CD4-positive, alpha-beta T cell treated with Interferon alpha-2 for 1 hour (primary cell): ENCODE measurements at regions not wholly inside any gene's neighbourhood (a gene's known extent, or its start where the extent isn't known, plus 50 kb on each side); places are given as distances from the start of the nearest gene placed in this dataset.

Experiments
- DNase-seq, 2 donors: peaks; one replicate each; pipeline ENCODE4 v3.0.0-alpha.2; 2020 to 2022

DNA sequence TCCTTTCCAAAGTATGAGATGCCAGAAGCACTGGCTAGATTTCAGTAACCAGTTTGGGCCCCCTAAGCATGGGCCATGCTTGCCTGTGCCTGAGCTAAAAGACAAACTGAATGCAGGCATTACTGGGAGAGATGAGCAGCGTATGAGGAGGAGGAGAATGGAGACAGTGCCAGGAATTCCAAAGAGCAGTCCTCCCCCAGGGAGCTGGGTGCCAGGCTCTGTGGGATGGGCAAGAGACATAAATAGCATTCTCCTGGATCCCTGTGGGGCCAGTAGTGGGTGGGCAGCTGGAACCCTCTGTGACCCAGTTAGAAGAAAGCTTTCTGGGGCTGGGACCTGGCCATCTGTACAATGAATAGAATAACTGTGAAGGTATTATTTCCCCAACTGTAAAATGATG, 235.6 kb downstream of the KCNA4 start:
- no peak for DNase-seq

DNA sequence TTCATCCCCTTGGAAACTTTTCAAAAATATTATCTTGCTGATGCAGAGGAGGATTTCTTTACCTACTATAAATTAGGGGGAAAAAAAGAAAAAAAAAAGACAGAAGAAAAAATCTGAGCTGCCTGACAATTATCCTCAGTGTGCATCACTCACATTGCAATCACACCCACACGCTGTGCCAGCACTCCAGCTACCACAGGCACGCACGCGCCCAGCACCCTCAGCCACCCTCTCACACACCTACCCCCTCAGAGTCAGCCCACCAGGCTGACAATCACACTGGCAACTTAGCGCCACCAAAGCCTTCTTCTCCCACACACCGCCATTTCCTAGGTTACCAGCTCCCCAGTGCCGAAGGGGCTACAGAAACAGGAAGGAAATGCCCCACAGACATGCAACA, 236.1 kb downstream of the KCNA4 start:
- no peak for DNase-seq

DNA sequence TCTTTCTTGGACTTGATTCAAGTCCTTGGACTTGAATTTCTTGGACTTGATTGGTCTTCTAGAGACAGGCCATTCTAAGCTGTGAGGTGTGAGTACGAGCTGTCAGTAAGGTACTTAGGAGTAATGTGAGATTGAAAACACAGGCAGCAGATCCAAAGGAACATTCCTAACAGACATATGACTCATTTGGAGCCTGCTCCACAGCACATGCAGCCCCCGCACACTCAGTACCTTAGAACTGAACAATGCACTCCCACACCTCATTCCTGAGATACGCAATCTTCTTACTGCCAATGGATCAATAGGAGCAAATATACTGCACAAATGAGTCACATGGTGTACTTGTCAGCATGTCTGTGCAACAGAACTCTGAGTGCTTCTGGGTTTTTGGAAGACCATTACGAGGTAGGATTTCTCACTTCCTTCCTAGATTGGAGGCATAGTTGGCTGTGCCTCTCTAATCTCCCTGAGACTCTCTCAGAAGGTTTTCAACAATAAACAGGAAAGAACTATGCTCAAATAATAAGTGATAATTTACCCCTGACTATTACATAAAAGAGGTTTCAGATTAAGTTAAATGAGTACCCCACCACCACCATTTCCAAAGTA, 243.1 kb downstream of the KCNA4 start:
- DNase-seq: no peak

DNA sequence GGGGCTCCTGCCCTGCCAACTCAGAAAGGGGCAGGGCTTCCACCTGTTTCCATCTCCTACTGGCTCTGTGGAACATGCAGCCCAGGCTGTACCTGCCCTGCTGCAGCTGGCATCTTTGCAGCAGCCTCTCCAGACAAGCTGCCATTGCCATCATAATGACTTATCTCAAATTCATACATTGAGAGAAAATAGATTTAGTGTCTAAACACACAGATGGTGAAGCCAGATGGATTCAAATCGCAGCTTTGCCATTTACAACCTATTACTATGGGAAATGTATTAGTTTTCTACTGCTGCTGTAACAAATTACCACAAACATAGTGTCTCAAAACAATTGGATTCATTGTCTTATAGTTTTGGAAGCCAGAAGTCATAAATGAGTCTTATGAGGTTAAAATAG, 260.0 kb downstream of the KCNA4 start:
- DNase-seq: no peak

DNA sequence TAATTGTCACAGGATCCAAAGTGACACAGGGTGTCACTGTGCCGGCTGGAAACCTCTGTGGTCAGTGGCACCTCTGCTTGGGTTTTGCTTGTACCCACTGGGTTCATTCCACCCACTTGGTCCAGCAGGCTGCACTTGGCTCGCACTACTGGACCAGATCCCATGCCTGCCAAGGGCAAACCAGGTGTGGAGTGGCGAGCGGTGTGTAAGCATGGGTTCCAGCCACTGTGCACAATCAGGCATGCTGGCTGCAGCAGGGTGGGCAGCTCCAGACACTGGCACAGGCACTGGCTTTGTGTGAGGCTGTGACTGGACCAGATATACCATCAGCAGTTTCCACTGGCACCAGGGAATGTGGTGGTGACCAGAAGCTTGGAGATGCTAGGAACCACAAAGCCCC, 261.4 kb downstream of the KCNA4 start:
- no peak for DNase-seq

DNA sequence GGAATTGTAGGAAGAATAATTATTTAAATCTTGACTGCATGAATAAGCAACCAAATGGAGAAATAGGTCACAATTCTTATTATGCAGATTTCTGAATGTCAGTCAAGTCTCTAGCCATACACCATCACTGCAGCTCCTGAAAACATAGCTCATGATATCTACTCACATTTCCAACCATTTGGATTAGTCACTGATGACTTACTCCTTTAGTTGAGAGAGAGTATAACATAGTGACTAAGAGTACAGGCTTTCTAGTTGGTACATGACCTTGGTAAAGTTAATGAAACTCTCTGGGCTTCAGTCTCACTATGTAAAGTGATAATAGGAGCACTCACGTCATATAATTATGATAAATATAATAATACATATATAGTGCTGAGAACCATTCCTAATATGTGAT, 265.2 kb downstream of the KCNA4 start:
- no peak for DNase-seq

DNA sequence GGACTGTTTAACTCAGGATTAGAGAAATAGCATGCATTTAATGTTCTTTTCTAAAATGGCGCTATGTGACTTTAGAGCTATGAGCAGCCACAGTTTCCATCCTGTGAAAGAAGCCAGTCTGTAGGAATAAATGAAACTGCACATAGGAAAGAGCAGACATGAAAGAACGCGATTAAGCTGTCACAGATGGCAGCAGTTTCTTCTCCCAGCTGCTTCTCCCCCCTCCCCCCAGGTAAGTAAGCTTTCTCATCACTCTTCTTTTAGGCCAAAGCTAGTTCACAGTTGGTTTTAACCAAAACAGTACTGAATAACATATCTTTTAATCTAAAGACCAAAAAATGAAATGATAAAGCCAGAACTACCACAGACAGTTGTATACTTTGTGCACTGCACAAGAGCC, 266.4 kb downstream of the KCNA4 start:
- no peak for DNase-seq

DNA sequence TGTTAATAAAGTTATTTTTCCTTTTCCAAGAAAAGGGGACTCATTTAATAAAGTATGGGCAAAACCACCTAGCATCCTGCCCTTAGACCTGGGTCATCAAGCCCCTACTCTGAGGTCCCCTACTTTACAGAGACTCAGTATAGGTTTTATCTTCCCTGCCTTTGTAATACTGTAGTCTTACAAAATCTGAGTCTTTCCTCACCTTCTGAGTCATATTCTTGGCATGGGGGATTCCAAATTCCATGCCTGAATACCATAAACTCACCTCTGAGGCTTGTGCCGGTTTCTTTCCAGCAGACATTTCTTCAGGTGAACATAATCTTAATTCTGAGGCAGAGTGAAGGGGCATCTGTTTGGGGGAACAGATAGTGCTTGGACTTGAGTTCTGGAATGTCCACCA, 282.5 kb downstream of the KCNA4 start:
- no peak for DNase-seq

DNA sequence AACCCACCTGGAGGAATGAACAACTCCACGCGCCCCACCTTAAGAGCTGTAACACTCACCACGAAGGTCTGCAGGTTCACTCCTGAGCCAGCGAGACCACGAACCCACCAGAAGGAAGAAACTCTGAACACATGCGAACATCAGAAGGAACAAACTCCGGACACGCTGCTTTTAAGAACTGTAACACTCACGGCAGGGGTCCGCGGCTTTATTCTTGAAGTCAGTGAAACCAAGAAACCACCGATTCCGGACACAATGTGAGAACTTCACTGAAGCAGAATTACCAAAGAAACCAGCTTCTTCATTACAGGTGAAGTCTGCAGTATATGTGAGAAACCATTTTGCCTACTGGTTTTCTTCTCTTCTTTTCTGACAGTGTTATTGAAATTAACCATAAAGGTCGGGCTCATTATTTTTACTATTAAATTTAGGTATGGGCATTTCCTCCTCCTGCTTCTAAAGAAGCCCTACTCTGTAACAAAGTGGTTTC, 303.0 kb downstream of the KCNA4 start:
- no peak for DNase-seq

DNA sequence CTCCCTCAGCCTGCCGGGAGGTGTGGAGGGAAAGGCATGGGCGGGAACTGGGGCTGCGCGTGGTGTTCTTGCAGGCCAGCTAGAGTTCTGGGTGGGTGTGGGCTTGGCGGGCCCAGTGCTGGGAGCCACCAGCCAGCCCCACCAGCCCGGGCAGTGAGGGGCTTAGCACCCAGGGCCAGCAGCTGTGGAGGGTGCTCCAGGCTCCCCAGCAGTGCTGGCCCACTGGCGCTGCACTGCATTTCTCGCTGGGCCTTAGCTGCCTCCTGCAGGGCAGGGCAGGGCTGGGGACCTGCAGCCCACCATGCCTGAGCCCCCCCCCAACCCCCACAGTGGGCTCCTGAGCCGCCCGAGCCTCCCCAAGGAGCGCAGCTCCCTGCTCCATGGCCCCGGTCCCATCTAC, 304.2 kb downstream of the KCNA4 start:
- no peak for DNase-seq

DNA sequence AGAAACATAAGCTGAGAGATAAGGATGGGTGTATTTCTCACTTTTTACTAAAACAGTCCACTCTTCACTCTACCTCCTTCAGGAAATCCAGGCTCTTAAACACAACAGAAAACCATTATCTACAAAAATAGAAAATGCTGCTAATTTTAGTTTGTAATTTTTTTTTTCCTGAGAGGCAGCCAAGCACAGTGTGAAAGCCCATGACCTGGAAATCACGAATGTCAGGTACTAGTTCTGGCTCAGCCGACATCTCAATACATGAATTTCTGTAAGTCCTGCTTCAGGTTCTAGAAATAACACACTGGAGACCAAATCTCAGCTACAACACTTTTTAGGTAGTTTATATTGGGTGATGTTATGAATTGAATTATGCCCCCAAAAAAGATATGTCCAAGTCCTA, 308.9 kb downstream of the KCNA4 start:
- no peak for DNase-seq

DNA sequence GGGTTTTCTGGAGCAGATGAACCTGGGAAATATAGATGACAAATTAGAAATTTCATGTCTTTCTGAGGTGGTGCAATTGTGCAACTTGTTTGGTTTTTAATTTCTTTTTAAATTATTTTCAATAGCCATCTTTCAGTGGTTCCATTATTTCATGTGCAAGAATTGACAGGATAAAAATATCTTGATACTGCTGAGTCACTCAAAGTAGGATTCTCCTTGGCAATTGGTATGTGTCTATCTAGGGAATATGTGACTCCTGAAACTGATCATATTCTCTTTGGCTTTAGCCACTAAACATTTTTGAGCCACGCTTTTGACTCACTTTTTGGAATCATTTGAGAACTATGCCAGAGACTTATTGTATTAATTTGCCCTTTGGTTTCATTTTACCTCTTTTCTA, 331.5 kb downstream of the KCNA4 start:
- DNase-seq: no peak

DNA sequence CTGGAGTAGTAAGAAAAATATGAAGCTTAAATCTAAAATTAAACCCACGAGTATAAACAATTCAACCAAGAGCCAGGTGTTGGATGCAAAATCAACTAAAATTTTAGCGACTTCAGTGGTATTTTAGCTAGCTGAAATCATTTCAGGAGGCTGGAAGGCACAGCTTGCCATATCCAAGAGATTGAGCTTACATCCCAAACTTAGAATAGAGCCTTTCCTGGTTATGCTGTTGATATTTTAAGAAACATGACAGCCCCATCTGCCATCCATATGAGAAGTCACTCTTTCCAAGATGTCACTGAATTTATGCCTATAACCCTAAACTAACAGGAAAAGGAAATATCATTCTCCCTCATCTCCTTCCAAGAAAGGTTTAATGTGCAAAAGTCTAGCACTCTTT, 334.0 kb downstream of the KCNA4 start:
- DNase-seq: no peak

DNA sequence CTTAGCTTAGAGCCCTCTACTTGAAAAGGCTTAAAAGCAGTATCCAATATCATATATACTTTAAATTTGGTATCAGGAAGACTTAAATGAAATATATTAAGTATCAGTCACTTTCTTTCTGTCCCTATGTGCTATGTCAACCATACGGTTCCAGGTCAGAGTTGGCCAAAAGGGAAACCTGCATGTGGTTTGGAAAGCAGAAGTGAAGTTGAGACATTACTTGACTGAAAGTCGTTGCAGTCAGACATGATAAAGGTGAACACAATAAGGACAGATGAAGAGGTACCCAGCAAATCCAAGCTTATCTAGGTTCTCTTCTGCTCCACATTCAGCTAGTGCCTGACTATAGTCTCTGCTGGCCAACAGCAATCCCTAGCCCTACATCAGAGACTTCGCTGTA, 336.8 kb downstream of the KCNA4 start:
- no peak for DNase-seq

DNA sequence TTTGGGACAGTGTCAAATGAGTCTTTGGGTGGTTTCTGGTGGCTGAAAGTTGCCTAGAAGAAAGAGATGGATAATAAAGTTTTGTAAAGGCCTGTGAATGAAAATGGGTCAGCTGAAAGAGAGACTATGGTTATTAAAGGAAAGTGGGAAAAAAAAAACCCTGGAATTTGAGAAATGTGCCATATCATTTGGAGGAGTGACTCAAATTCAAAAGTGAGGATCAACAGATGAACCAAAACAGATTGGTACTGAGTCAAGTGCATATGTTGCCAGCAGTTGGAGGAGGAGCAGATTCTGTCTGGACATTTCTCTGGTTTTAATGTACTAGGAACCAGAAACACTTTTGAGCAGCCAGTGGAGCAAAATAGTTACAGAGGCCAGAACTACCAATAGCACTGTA, 339.8 kb downstream of the KCNA4 start:
- DNase-seq: no peak

DNA sequence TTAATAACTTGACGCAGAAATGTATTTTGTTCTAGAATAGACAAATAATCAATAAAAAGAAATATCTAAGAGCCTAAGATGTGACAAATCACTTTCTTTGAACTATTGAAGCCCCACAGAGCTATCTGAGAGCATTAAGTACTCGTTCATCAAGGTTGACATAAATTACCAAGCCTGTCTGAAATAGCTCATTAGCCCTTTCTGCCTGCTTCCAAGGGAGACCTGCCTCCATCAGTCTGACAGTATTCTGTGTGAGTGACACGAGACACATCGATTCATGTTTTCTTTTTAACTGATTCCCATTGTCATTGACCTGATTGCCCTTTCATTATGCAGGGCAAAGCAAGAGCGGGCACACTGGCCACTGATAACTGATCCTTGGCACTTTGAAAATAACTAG, 347.5 kb downstream of the KCNA4 start:
- no peak for DNase-seq

DNA sequence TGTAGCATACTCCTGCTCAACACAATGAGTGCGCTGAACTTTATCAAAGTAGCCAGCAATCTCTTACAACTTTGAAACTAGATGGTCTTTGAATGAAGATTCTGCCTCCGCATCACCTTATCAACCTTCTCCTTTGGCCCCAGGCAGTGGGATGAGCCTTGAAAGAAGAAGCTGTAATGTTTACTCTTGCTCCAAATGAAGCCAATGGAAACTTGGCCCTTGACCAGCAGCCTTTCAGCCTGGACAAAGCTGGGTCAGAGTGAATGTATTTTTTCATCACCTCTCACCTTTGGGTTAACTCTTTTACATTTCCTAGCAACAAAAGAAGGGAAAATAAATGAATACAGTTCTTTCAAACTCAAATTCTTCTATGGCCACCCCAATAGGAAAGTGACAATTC, 359.1 kb downstream of the KCNA4 start:
- no peak for DNase-seq

DNA sequence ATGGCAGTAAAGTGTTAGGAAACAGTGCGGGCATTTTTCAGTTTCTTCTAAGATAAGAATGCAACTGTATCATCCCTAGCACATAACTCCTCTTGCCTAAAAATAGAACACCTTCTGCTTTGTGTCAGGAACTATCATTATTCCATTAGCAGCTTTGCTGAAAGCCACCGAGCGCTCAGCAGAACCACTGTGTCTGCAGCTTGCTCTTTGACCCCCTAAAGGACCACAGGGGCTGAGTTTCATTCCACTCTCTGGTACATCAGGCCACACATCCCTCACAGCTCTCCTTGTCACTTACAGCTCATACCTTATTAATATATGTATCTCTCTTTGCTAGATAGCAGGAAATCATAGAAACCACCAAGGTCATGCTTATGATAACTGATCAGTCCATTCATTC, 360.2 kb downstream of the KCNA4 start:
- no peak for DNase-seq

DNA sequence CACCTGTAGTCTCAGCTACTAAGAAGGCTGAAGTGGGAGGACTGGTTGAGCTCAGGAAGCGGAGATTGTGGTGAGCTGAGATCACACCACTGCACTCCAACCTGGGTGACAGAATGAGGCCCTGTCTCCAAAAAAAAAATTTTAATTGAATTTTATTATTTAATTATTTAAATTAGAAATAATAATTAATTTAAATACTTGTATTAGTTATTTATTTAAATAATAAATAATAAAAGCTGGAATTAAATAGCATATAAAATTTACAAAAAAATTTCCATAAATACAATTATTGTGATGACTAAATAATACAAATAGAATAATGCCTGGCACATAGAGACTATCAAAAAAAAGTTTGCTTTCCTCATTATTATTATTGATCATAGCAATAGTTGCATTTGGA, 371.5 kb downstream of the KCNA4 start:
- no peak for DNase-seq

DNA sequence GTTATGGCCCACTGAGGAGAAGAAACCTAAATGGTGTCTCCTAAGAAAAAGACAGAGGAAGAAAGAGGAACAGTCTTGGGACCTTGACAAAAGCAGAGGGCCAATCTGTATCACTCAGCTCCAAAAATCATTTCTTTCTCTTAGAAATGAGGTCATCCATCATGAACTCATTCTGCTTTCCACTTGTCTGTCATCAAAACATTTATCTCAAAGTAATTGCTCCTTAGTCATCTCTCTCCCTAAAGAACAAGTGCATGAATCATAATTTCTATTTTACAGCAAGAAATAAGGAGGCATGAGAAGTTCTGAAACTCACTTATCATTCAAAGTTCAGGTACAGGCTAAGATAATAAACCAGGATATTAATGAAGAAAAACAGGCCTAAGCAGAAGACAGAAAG, 375.6 kb downstream of the KCNA4 start:
- no peak for DNase-seq

DNA sequence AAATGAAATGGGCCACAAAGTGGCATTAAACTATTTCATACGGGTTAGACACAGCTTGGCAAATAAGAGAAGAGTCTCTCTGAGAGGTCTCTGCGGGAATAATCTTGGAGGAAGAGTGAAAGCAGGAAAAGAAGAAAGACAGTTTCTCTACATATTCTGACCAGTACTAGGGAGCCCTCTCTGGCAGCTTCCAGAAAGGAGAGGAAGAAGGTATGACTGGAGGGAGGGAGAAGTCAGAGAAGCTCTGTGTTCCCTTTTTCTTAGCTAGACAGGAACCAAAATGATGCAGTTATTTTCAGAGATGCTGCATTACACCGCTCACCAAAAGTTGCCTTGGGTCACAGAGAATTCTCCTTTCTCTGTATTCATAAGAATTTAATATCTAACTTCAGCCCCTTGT, 382.1 kb downstream of the KCNA4 start:
- no peak for DNase-seq

DNA sequence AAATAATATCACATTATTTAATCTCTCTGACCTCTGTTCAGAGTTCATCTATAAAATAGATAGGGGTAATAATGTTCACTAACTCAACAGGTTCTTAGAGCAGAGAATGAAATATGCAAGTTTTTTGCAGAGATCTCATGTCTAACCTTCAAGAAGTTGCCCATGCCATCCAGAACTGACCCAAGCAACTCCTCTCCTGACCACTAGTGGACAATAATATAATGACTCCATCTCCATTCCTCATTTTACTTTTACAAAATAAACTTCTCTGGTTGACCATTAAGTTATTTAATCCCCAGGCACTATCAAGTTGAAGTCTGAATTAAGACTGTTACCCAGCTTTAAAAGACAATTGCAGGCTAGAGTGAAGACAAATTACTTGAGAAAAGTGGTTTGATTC, 382.6 kb downstream of the KCNA4 start:
- DNase-seq: no peak

DNA sequence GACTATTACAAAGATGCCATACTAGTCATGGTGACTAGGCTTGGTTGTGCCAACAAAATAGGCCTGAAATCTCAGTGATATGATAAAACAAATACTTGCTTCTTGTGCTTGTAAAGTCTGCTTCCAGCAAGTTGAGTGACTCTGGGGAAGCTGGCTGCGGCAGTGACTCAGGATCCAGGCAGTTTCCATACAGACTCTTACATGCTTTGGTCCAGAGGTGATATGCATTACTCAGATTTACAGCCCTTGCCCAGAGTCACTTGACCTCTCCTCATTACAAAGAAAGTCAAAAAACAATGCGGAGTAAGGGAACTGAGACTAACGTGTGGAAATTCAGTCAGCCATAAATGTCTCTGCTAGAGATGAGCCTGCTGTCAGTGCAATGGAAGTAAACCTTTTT, 387.5 kb downstream of the KCNA4 start:
- no peak for DNase-seq

DNA sequence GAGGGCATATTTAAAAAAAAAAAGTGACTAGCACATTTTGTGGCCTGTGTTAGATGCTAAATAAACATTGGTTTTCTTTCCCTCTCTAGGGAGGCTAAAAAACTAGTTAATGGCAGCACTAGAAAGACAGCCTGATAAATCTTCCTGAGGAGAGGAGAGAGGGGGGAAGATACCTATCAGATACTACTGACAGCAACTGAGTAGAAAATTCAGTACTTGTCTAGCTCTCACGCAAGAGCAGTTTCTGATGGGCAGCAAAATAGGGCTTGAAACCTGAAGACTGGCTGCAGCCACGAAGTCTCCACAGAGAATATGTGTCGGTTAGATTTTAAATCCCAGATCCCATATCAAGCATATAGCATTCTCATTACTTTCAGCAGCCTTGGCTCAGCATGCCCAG, 388.2 kb downstream of the KCNA4 start:
- DNase-seq: no peak

DNA sequence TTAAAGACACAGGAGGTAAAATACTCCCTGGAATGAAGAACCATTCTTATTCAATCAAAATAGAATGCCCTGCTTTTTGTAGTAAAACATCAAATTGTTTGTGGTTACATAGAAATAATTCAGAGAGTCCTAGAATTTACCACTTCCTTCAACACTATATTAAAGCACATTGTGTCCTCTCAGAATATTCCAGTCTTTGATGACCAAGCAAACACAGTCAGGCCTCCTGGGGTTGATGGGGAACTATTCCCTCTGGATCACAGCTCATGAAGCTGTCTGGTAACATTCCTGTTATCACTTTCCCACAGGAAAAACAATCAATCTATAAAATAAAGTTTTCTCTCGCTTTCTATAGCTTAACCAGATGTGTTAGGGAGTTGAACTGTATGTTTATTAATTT, 389.3 kb downstream of the KCNA4 start:
- no peak for DNase-seq
